ENCODE measurements at regions not wholly inside any gene's neighbourhood (a gene's known extent, or its start where the extent isn't known, plus 50 kb on each side); places are given as distances from the start of the nearest gene placed in this dataset.

DNA sequence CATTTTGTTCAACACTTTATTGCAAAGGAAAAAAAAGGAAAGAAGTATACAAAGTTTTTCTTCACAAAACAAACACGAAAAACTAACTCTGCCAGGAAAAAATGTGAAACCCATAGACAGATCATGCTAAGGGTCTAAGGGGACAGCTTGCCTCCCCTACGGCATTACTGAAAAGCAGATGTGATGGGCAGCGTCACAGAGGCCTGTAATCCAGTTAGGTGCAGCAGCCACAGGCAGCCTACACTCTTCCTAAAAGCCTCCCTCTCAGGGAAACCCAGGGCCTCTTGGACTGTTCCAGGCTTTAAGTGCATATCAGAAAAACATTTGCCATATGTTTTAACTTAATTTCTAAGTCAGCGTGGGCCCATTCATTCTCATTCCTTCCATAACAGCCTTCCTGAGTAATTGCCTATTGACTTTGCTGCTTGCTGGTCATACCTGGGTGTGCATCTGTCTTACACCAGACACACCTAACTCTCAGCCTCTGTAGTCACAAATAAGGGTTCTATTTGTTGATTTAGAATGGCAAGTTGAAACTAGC is 135.7 kb upstream of the SERP2 start:
- no peaks in the 10 kb centered on the region for H3K9me3 ChIP-seq (ENCODE audit: low read depth)
- WGBS, 2 experiments (ENCODE audit: low coverage in 1 of 2, low lambda C conversion rate in 2 of 2, missing lambda C conversion rate in 2 of 2) = 15 to 20% methylated on average over 4 of the region's 4 CpGs
- H3K27ac ChIP-seq = peak overlapping the region; percentile 90
- H3K79me2 ChIP-seq (ENCODE audit: insufficient read depth) = no peaks in the 10 kb centered on the region
- no peaks in the 10 kb centered on the region for H3K36me3 ChIP-seq (ENCODE audit: low read depth)
- peak overlapping the region; percentile 6; the same call in 1 of the 2 replicates for H2AFZ ChIP-seq
- in situ Hi-C loops (cut with MboI) = no loop called here
- H3K27me3 ChIP-seq (replicated peaks; ENCODE audit: insufficient read depth) = no peaks in the 10 kb centered on the region
- H3K9me2 ChIP-seq (ENCODE audit: insufficient read depth) = no peaks in the 10 kb centered on the region
- peaks cover 26% of the 10 kb centered on the region for H3F3A ChIP-seq (ENCODE audit: insufficient read depth)
- H3K4me3 ChIP-seq = 0 out of 2 replicates have a peak overlapping the region, but pooled peaks have one; percentile 3
- no peak for TF ChIP-seq EZH2phosphoT487 (IDR thresholded peaks at IDR 0.05; ENCODE audit: insufficient read depth, low read depth)
- no peak for TF ChIP-seq EZH2 (IDR thresholded peaks at IDR 0.05; ENCODE audit: insufficient read depth, poor library complexity, severe bottlenecking)
- H3K4me2 ChIP-seq (ENCODE audit: unreplicated experiment) = peak overlapping the region; percentile 23
- no peaks in the 10 kb centered on the region for H4K20me1 ChIP-seq (ENCODE audit: insufficient read depth)
- peak; percentile 85 for DNase-seq
- H3K4me1 ChIP-seq (ENCODE audit: insufficient read depth) = peaks cover 29% of the 10 kb centered on the region
- H3K9ac ChIP-seq = peak overlapping the region; percentile 71

DNA sequence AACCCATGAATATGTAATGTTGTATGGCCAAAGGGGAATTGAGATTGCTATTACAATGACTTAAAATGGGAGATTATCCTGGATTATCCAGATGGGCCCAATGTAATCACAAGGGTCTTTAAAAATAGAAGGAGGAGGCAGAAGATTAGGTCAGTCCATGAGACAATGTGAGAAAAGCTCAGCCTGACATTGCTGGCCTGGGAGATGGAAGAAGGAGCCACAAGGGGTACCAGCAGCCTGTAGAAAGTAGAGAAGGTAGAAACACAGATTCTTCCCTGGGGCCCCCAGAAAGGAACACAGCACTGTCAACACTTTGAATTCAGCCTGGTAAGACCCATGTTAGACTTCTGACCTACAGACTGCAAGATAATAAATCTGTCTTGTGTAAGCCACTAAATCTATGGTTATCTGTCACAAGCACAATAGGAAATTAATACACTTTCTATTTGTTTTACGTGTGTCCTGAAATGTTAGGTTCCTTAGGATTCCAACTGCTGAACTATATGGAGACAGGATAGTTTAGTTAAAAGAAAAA is 132.9 kb upstream of the SERP2 start:
- Histone ChIP-seq H3K4me3 (no peak overlapping the region), H3K4me2 (ENCODE audit: unreplicated experiment) (no peak overlapping the region), H3F3A (ENCODE audit: insufficient read depth) (peaks cover 26% of the 10 kb centered on the region), H2AFZ (no peak overlapping the region), H4K20me1 (ENCODE audit: insufficient read depth) (no peaks in the 10 kb centered on the region), H3K36me3 (ENCODE audit: low read depth) (no peaks in the 10 kb centered on the region), H3K9ac (no peak overlapping the region), H3K27me3 (replicated peaks; ENCODE audit: insufficient read depth) (no peaks in the 10 kb centered on the region), H3K4me1 (ENCODE audit: insufficient read depth) (peaks cover 43% of the 10 kb centered on the region), H3K79me2 (ENCODE audit: insufficient read depth) (no peaks in the 10 kb centered on the region), H3K27ac (no peak overlapping the region), H3K9me3 (ENCODE audit: low read depth) (no peaks in the 10 kb centered on the region), H3K9me2 (ENCODE audit: insufficient read depth) (no peaks in the 10 kb centered on the region)
- in situ Hi-C loops (cut with MboI) = no loop called here
- TF ChIP-seq EZH2 (IDR thresholded peaks at IDR 0.05; ENCODE audit: insufficient read depth, poor library complexity, severe bottlenecking) (no peak), EZH2phosphoT487 (IDR thresholded peaks at IDR 0.05; ENCODE audit: insufficient read depth, low read depth) (no peak)
- 92 to 100% methylated on average over 1 of the region's 1 CpG for WGBS, 2 experiments (ENCODE audit: low coverage in 1 of 2, low lambda C conversion rate in 2 of 2, missing lambda C conversion rate in 2 of 2)
- DNase-seq = no peak

- H3K36me3 ChIP-seq (ENCODE audit: low read depth) = no peaks in the 10 kb centered on the region
- in situ Hi-C loops (cut with MboI) = no loop called here
- no peak overlapping the region for H3K4me2 ChIP-seq (ENCODE audit: unreplicated experiment)
- H3K9ac ChIP-seq = no peak overlapping the region
- no peak for DNase-seq
- H3F3A ChIP-seq (ENCODE audit: insufficient read depth) = peaks cover 18% of the 10 kb centered on the region
- no peak overlapping the region for H3K27ac ChIP-seq
- peaks cover 33% of the 10 kb centered on the region for H3K4me1 ChIP-seq (ENCODE audit: insufficient read depth)
- 74 to 80% methylated on average over 6 of the region's 6 CpGs for WGBS, 2 experiments (ENCODE audit: low coverage in 1 of 2, low lambda C conversion rate in 2 of 2, missing lambda C conversion rate in 2 of 2)
- no peaks in the 10 kb centered on the region for H3K79me2 ChIP-seq (ENCODE audit: insufficient read depth)
- no peaks in the 10 kb centered on the region for H3K27me3 ChIP-seq (replicated peaks; ENCODE audit: insufficient read depth)
- H3K9me3 ChIP-seq (ENCODE audit: low read depth) = no peaks in the 10 kb centered on the region
- no peak overlapping the region for H2AFZ ChIP-seq
- no peak overlapping the region for H3K4me3 ChIP-seq
- TF ChIP-seq EZH2 (IDR thresholded peaks at IDR 0.05; ENCODE audit: insufficient read depth, poor library complexity, severe bottlenecking) = no peak
- TF ChIP-seq EZH2phosphoT487 (IDR thresholded peaks at IDR 0.05; ENCODE audit: insufficient read depth, low read depth) = no peak
- no peaks in the 10 kb centered on the region for H3K9me2 ChIP-seq (ENCODE audit: insufficient read depth)
- H4K20me1 ChIP-seq (ENCODE audit: insufficient read depth) = no peaks in the 10 kb centered on the region
Measured at GRCh38 chr13:44241638-44242037, 132.0 kb upstream of the SERP2 start.

DNA sequence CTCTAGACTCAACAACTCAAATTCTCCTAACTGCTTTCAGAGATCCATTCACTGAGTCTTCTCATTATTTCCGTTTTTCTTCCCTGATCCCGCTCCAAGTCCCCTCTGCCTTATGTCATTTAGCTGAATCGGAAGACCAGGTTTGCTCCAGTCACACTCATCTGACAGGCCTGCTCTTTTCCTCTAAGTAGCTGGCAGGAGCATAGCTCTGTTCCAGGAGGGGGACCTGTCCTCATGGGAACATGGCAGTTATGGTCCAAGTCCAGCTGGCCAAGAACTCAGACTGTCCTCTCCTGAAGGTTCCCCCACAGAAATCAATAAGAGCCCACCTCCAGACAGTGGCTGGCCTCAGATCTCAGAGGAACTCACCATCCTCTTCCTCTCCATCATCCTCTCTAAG is 130.9 kb upstream of the SERP2 start:
- no peak overlapping the region for H3K27ac ChIP-seq
- no peaks in the 10 kb centered on the region for H4K20me1 ChIP-seq (ENCODE audit: insufficient read depth)
- no peaks in the 10 kb centered on the region for H3K36me3 ChIP-seq (ENCODE audit: low read depth)
- no peaks in the 10 kb centered on the region for H3K9me2 ChIP-seq (ENCODE audit: insufficient read depth)
- H3K9ac ChIP-seq = no peak overlapping the region
- no peak for DNase-seq
- H3K4me2 ChIP-seq (ENCODE audit: unreplicated experiment) = no peak overlapping the region
- H3K4me3 ChIP-seq = no peak overlapping the region
- no peaks in the 10 kb centered on the region for H3K79me2 ChIP-seq (ENCODE audit: insufficient read depth)
- H3F3A ChIP-seq (ENCODE audit: insufficient read depth) = peaks cover 9% of the 10 kb centered on the region
- in situ Hi-C loops (cut with MboI) = no loop called here
- no peak overlapping the region for H2AFZ ChIP-seq
- no peaks in the 10 kb centered on the region for H3K9me3 ChIP-seq (ENCODE audit: low read depth)
- H3K27me3 ChIP-seq (replicated peaks; ENCODE audit: insufficient read depth) = no peaks in the 10 kb centered on the region
- TF ChIP-seq EZH2 (IDR thresholded peaks at IDR 0.05; ENCODE audit: insufficient read depth, poor library complexity, severe bottlenecking) (no peak), EZH2phosphoT487 (IDR thresholded peaks at IDR 0.05; ENCODE audit: insufficient read depth, low read depth) (no peak)
- WGBS, 2 experiments (ENCODE audit: low coverage in 1 of 2, low lambda C conversion rate in 2 of 2, missing lambda C conversion rate in 2 of 2) = 96 to 100% methylated on average over 3 of the region's 3 CpGs
- peaks cover 23% of the 10 kb centered on the region for H3K4me1 ChIP-seq (ENCODE audit: insufficient read depth)

Measured in GM23248 (cell line).